Fibroblast of the aortic adventitia (primary cell): ENCODE measurements at regions not wholly inside any gene's neighbourhood (a gene's known extent, or its start where the extent isn't known, plus 50 kb on each side); places are given as distances from the start of the nearest gene placed in this dataset.

Source experiments
- DNase-seq: peaks from one replicate; pipeline ENCODE4 v3.0.0-alpha.2; 2010; ENCODE audit warnings: low read depth
- H3K4me3 ChIP-seq: 2 replicates; pipeline ENCODE4 v1.5.1; 2011; ENCODE audit warnings: low read depth, mild to moderate bottlenecking, control low read depth, low read length, moderate library complexity
- CTCF ChIP-seq: IDR thresholded peaks from 2 replicates; pipeline ENCODE4 v1.5.1; 2011; ENCODE audit warnings: mild to moderate bottlenecking, low read length, control low read depth, inconsistent platforms; ENCODE audit not compliant: insufficient read depth

- TF ChIP-seq CTCF, result no peak
- no peak overlapping the region for H3K4me3 ChIP-seq
- DNase-seq, result peak; percentile 77
These were observed 321.5 kb upstream of the NT5C1B start for GRCh38 chr2:18910843-18911242.

- no peak overlapping the region for H3K4me3 ChIP-seq
- no peak for DNase-seq
These were observed 318.6 kb upstream of the NT5C1B start for GRCh38 chr2:18907937-18908336.

GRCh38 chr2:18907508-18907907, 318.1 kb upstream of the NT5C1B start:
- no peak overlapping the region for H3K4me3 ChIP-seq
- DNase-seq, result peak; percentile 51
- TF ChIP-seq CTCF, result no peak

More at GRCh38 chr2:18907937-18908336, 318.6 kb upstream of the NT5C1B start:
- no peak for TF ChIP-seq CTCF

GRCh38 chr2:18903750-18904149, 314.4 kb upstream of the NT5C1B start:
- TF ChIP-seq CTCF, result no peak
- no peak for DNase-seq

GRCh38 chr2:18901242-18901641, 311.9 kb upstream of the NT5C1B start:
- H3K4me3 ChIP-seq, result no peak overlapping the region
- peak; percentile 70 for DNase-seq
- TF ChIP-seq CTCF, result no peak

More at GRCh38 chr2:18903750-18904149, 314.4 kb upstream of the NT5C1B start:
- no peak overlapping the region for H3K4me3 ChIP-seq

GRCh38 chr2:18900691-18901141, 311.3 kb upstream of the NT5C1B start:
- no peak for TF ChIP-seq CTCF
- H3K4me3 ChIP-seq, result no peak overlapping the region
- DNase-seq, result peak; percentile 76

GRCh38 chr2:18899725-18900124, 310.4 kb upstream of the NT5C1B start:
- H3K4me3 ChIP-seq, result no peak overlapping the region
- DNase-seq, result peak; percentile 92
- TF ChIP-seq CTCF, result no peak
